ENCODE measurements at regions not wholly inside any gene's neighbourhood (a gene's known extent, or its start where the extent isn't known, plus 50 kb on each side); places are given as distances from the start of the nearest gene placed in this dataset.
"Not testable (repeated sequence)": the region's sequence is repeated elsewhere in the genome, so short reads cannot be mapped to it uniquely, and the experiment has no call there.

- DNase-seq (ENCODE audit: low spot score) (no peak), ATAC-seq (no peak)
- intact Hi-C loops (cut with DNase I): no loop called here
Measured at GRCh38 chr17:33889766-33890165, 365.3 kb upstream of the CCL2 start.

DNA sequence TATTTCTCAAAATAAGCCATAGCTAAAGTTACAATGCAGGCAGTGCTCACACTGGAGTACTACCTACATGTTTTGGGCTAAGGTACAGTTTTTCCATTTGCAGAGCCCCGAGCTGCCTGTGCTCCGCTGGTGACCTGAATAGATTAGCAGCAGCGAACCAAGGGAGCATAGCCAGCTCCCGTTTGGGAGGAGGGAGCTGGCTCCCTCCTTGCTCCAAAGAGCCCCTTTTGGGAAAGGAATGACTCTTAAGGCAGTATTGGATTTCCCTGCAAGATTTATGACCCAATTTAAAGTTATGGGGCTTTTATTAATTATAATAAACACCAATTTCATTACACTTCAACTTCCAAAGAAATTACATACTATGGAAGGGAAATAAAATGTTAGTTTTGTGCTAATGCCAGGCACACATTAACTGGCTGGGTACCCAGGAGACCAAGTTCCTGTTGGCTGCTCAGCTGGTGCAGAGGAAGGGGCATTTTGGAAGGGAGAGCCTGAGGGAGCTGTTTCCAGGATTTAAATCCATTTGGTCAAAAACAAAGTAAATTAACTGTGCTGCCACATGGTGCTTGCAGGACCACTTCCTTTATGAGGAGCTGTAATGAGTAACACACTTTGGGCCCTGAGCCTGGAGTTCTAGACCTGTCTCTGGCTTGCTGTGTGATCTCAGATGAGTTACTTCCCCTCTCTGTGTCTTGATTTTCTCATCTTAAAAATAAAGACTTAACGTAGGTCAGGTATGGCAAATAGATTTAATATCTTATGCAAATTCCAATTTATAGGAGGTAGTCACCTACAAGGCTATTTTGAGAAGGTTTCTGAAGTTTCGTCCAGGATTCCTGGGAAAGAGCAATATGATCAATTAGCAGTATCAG, 362.1 kb upstream of the CCL2 start:
- no peak for DNase-seq (ENCODE audit: low spot score)
- no peak for ATAC-seq
- intact Hi-C loops (cut with DNase I): no loop called here

GRCh38 chr17:33895491-33895890, 359.6 kb upstream of the CCL2 start:
- intact Hi-C loops (cut with DNase I): no loop called here
- DNase-seq (ENCODE audit: low spot score) (no peak), ATAC-seq (no peak)

DNA sequence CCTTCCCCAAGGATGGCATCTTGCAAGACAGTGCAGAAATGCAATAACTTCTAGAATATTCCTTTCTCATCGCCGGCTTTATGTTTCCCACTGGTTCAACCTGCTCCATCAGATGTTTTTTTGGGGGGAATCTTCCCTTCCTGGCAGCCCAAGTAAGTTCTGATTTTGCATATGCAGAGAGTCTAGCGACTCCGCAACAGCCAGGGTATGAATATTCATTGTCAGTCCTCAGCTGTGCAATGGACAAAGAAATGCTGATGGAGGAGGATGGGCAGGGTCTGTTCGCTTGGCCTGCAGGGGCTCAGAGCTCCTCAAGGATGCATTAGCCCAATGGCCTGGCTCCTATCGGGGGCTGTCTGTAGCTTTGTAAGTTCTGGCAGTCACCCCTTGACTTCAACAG, 358.8 kb upstream of the CCL2 start:
- no peak for DNase-seq (ENCODE audit: low spot score)
- intact Hi-C loops (cut with DNase I): no loop called here
- ATAC-seq: no peak

DNA sequence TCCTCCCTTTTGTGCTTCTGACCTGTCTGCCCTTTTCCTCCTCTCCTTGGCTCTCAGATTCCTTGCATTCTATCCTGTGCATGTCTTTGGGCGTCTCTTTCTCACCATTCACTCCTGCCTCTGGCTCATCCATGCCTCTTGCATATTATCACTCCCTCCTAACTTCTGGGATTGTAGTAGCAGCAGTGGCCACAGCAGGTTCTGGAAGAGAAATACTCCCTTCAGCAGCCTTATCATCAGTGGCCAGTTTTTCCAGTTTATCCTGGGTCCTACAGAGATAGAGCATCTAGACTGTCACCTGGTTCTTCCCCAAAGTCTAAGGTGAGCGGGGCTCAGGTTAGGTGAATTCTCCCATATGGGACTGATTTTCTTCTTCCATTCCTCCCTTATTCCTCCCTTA, 354.0 kb upstream of the CCL2 start:
- intact Hi-C loops (cut with DNase I): no loop called here
- no peak for ATAC-seq

GRCh38 chr17:33902901-33903449, 352.1 kb upstream of the CCL2 start:
- intact Hi-C loops (cut with DNase I): no loop called here
- DNase-seq (ENCODE audit: low spot score) (no peak), ATAC-seq (no peak)

More for the DNA sequence above, 354.0 kb upstream of the CCL2 start:
- DNase-seq (ENCODE audit: low spot score): no peak

- intact Hi-C loops (cut with DNase I): no loop called here
- no peak for DNase-seq (ENCODE audit: low spot score)
- ATAC-seq: no peak
Measured at GRCh38 chr17:33904476-33904875, 350.6 kb upstream of the CCL2 start.

GRCh38 chr17:33905338-33905800, 349.7 kb upstream of the CCL2 start:
- ATAC-seq (no peak), DNase-seq (ENCODE audit: low spot score) (no peak)
- intact Hi-C loops (cut with DNase I): no loop called here

GRCh38 chr17:33908363-33909064, 346.6 kb upstream of the CCL2 start:
- intact Hi-C loops (cut with DNase I): no loop called here
- DNase-seq (ENCODE audit: low spot score) (no peak), ATAC-seq (no peak)

DNA sequence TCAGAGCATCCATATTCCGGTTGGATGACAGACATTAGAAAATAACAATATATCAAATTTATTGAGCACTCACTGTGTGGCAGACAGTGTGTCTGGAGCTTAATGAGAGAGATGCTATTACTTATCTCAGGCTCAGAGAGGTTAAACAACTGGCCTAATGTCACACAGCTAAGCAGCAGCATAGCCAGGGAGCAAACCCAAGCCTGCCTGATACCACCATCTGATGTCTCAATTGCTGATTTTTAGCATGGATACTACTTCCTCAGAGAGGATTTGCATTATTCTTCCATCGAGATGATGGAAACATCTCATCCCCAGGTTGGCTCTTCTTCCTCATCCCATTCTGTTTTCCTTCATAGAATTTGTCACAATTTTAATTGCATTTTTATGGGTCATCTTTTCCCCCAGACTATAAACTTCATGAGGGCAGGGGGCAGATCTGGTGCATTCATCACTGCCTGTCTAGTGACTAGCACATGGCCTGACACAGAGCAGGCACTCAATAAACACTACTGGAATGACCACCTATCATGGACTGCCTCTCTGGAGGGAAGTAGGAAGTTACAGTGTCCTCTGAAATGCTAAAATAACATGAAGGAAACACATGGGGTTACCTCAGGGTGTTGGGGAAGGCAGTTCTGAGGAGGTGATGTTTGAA, 344.8 kb upstream of the CCL2 start:
- ATAC-seq (no peak), DNase-seq (ENCODE audit: low spot score) (no peak)
- intact Hi-C loops (cut with DNase I): no loop called here

- no peak for ATAC-seq
- no peak for DNase-seq (ENCODE audit: low spot score)
- intact Hi-C loops (cut with DNase I): no loop called here
Measured at GRCh38 chr17:33914125-33914524, 341.0 kb upstream of the CCL2 start.

DNA sequence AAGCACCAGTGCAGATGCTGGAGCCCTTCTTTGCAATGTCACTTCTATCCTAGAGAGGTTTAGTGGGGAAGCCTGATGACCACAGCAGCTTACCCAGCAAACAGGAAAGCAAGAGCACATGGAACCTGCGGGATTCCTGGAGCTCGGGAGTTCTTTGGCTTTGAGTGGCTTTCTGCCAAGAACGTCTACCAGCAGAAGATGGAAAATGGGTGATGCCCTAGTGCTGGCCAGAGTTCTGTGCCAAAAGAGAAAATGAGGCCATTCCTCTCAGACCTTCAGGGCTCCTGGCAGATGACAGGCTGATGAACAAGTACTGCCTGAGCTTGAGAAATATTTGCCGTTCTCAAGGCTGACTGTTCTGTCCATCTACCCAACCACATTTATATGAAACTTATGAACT, 332.1 kb upstream of the CCL2 start:
- intact Hi-C loops (cut with DNase I): no loop called here
- no peak for ATAC-seq

GRCh38 chr17:33924104-33924503, 331.0 kb upstream of the CCL2 start:
- DNase-seq (ENCODE audit: low spot score) (no peak), ATAC-seq (no peak)
- intact Hi-C loops (cut with DNase I): no loop called here

More for the DNA sequence above, 332.1 kb upstream of the CCL2 start:
- no peak for DNase-seq (ENCODE audit: low spot score)

GRCh38 chr17:33925649-33926048, 329.4 kb upstream of the CCL2 start:
- intact Hi-C loops (cut with DNase I): no loop called here
- no peak for ATAC-seq
- no peak for DNase-seq (ENCODE audit: low spot score)

DNA sequence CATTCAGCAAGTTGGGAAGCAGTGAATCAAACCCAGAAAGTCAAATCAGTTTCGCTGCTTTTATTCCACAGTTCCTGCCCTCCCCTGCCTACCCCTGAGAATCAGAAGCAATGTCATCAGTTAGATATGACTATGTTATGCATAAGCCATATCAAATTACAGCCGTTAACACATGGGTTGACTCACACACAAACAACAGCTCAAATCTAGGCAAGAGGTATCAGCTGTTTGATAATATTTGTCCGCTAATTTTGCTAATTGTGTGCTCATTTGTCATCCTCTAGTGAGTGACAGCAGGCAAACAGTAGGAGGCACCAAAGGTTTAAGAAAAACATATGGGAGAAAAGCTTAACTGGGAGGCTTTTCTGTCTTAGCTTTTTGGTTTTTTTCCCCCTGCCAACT, 327.4 kb upstream of the CCL2 start:
- ATAC-seq: no peak
- intact Hi-C loops (cut with DNase I): no loop called here
- no peak for DNase-seq (ENCODE audit: low spot score)

GRCh38 chr17:33929181-33929724, 325.8 kb upstream of the CCL2 start:
- no peak for DNase-seq (ENCODE audit: low spot score)
- no peak for ATAC-seq
- intact Hi-C loops (cut with DNase I): no loop called here

- ATAC-seq: not testable (repeated sequence)
Measured at GRCh38 chr17:33931148-33931814, 323.8 kb upstream of the CCL2 start.

DNA sequence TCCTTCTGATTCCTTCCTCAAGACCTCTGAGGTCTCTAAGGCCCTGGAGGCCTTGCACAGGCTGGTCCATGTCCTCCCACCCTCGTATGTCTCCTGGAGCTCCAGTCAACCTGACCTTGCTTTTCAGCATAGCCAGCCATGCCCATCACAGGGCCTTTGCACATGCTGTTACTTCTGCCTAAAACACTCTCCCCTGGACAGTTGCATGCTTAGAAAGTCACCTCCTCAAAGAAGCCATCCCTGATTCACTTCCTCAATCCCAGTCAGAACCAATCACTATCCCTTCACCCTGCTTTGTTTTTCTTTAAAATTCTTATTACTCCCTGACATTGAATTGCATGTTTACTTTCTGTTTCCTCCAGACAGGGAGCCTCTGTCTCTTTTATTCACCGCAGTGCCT, 322.1 kb upstream of the CCL2 start:
- no peak for ATAC-seq
- no peak for DNase-seq (ENCODE audit: low spot score)
- intact Hi-C loops (cut with DNase I): no loop called here

More at GRCh38 chr17:33931148-33931814, 323.8 kb upstream of the CCL2 start:
- intact Hi-C loops (cut with DNase I); DNase-seq (ENCODE audit: low spot score): not testable (repeated sequence)

DNA sequence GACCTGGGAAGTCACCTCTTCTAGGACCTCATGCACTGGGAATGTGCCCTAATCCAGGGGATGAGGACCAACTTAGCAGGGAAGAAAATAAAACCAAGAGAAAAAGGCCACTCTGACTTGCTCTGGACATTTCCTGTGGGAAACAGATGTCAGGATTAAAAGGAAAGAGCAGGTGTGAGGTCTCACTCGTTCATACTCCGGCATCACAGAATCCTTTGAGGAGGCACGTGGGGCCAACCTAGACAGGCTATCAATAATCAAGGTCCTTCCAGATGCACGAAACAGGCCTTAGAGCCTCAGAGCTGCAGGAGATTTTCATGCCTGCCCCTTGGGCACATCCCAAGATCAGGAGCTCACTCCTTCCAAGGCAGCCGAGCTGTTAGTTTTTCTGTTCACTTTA, 321.5 kb upstream of the CCL2 start:
- intact Hi-C loops (cut with DNase I): no loop called here
- DNase-seq (ENCODE audit: low spot score): no peak
- ATAC-seq: no peak
